ENCODE measurements at regions not wholly inside any gene's neighbourhood (a gene's known extent, or its start where the extent isn't known, plus 50 kb on each side); places are given as distances from the start of the nearest gene placed in this dataset.

- H3K27me3 ChIP-seq, result no peaks in the 10 kb centered on the region
- TF ChIP-seq, protein P1, sequence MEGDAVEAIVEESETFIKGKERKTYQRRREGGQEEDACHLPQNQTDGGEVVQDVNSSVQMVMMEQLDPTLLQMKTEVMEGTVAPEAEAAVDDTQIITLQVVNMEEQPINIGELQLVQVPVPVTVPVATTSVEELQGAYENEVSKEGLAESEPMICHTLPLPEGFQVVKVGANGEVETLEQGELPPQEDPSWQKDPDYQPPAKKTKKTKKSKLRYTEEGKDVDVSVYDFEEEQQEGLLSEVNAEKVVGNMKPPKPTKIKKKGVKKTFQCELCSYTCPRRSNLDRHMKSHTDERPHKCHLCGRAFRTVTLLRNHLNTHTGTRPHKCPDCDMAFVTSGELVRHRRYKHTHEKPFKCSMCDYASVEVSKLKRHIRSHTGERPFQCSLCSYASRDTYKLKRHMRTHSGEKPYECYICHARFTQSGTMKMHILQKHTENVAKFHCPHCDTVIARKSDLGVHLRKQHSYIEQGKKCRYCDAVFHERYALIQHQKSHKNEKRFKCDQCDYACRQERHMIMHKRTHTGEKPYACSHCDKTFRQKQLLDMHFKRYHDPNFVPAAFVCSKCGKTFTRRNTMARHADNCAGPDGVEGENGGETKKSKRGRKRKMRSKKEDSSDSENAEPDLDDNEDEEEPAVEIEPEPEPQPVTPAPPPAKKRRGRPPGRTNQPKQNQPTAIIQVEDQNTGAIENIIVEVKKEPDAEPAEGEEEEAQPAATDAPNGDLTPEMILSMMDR (IDR thresholded peaks at IDR 0.05), result no peak
- H3K27ac ChIP-seq, result no peak overlapping the region
- no peaks in the 10 kb centered on the region for H3K9me3 ChIP-seq
- no peak overlapping the region for H3K4me3 ChIP-seq
- no peak for DNase-seq (ENCODE audit: low spot score)
- H3K4me1 ChIP-seq, result no peaks in the 10 kb centered on the region
- no peaks in the 10 kb centered on the region for H3K36me3 ChIP-seq
Measured at GRCh38 chr18:2108591-2108990, 462.7 kb downstream of the METTL4 start.

- Histone ChIP-seq H3K9me3 (no peaks in the 10 kb centered on the region), H3K4me3 (no peak overlapping the region), H3K27ac (no peak overlapping the region), H3K4me1 (no peaks in the 10 kb centered on the region), H3K36me3 (no peaks in the 10 kb centered on the region), H3K27me3 (no peaks in the 10 kb centered on the region)
- TF ChIP-seq, protein P1 (IDR thresholded peaks at IDR 0.05), result no peak
- DNase-seq (ENCODE audit: low spot score), result no peak
Measured at GRCh38 chr18:2111456-2111855, 459.8 kb downstream of the METTL4 start.

GRCh38 chr18:2112435-2113045 is 458.8 kb downstream of the METTL4 start:
- Histone ChIP-seq H3K27me3 (no peaks in the 10 kb centered on the region), H3K27ac (no peak overlapping the region), H3K36me3 (no peaks in the 10 kb centered on the region), H3K4me1 (no peaks in the 10 kb centered on the region), H3K9me3 (no peaks in the 10 kb centered on the region), H3K4me3 (no peak overlapping the region)
- TF ChIP-seq, protein P1 (IDR thresholded peaks at IDR 0.05), result no peak
- DNase-seq (ENCODE audit: low spot score), result no peak

- Histone ChIP-seq H3K27ac (no peak overlapping the region), H3K27me3 (no peaks in the 10 kb centered on the region), H3K9me3 (no peaks in the 10 kb centered on the region), H3K36me3 (no peaks in the 10 kb centered on the region), H3K4me3 (no peak overlapping the region), H3K4me1 (no peaks in the 10 kb centered on the region)
- TF ChIP-seq, protein P1 (IDR thresholded peaks at IDR 0.05), result no peak
- DNase-seq (ENCODE audit: low spot score), result no peak
Measured at GRCh38 chr18:2114289-2114688, 457.0 kb downstream of the METTL4 start.

GRCh38 chr18:2114765-2115164 is 456.5 kb downstream of the METTL4 start:
- no peaks in the 10 kb centered on the region for H3K36me3 ChIP-seq
- H3K9me3 ChIP-seq, result no peaks in the 10 kb centered on the region
- no peak for DNase-seq (ENCODE audit: low spot score)
- no peaks in the 10 kb centered on the region for H3K27me3 ChIP-seq
- H3K4me1 ChIP-seq, result no peaks in the 10 kb centered on the region
- TF ChIP-seq, protein P1 (IDR thresholded peaks at IDR 0.05), result no peak
- H3K27ac ChIP-seq, result no peak overlapping the region
- no peak overlapping the region for H3K4me3 ChIP-seq

DNA sequence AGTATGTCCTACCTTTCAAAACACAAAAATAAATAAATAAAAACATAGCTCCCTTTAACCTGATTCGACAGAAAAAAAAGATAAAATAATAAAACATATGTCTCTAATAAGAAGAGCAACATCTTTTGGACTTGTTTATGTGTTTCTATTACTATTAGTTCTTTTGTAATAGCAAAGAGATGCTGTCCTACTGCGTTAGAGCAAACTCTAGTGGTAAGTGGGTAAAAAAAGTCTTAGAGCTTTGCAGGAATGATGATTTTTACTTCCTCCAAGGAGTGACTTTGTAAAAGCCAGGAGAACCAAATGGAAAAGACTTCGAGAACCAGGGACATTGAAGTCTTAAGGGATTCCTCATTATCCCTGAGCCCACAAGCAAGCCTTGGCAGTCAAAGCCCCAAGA is 450.1 kb downstream of the METTL4 start:
- no peak overlapping the region for H3K27ac ChIP-seq
- H3K36me3 ChIP-seq, result no peaks in the 10 kb centered on the region
- no peaks in the 10 kb centered on the region for H3K4me1 ChIP-seq
- TF ChIP-seq, protein P1 (IDR thresholded peaks at IDR 0.05), result no peak
- no peaks in the 10 kb centered on the region for H3K9me3 ChIP-seq
- H3K27me3 ChIP-seq, result no peaks in the 10 kb centered on the region
- H3K4me3 ChIP-seq, result no peak overlapping the region
- DNase-seq (ENCODE audit: low spot score), result no peak
